ENCODE measurements at regions not wholly inside any gene's neighbourhood (a gene's known extent, or its start where the extent isn't known, plus 50 kb on each side); places are given as distances from the start of the nearest gene placed in this dataset.
A peak's percentile ranks its signal among the peaks of the same experiment; 100 is the strongest.
"Not testable (repeated sequence)": the region's sequence is repeated elsewhere in the genome, so short reads cannot be mapped to it uniquely, and the experiment has no call there.

GRCh38 chr17:64718058-64718457 lies 56.0 kb upstream of the SMURF2 start:
- WGBS, 2 donors, result 87 to 96% methylated on average over 1 of the region's 1 CpG
- no peak for DNase-seq

DNA sequence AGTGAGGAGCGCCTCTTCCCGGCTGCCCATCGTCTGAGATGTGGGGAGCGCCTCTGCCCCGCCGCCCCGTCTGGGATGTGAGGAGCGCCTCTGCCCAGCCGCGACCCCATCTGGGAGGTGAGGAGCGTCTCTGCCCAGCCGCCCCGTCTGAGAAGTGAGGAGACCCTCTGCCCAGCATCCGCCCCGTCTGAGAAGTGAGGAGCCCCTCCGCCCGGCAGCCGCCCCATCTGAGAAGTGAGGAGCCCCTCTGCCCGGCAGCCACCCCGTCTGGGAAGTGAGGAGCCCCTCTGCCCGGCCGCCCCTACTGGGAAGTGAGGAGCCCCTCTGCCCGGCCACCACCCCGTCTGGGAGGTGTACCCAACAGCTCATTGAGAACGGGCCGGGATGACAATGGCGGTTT lies 54.4 kb upstream of the SMURF2 start:
- H3K36me3 ChIP-seq (ENCODE audit: low read depth, missing control alignments); intact Hi-C loops (cut with DNase I; ENCODE audit: low total_unique reads); H3K27me3 ChIP-seq; DNase-seq; H3K27ac ChIP-seq; H3K4me3 ChIP-seq; H3K9me3 ChIP-seq: not testable (repeated sequence)
- H3K4me1 ChIP-seq, result peaks cover 17% of the 10 kb centered on the region
- WGBS, 2 donors, result 78 to 81% methylated on average over 10 to 22 of the region's 27 CpGs

More at GRCh38 chr17:64718058-64718457, 56.0 kb upstream of the SMURF2 start:
- intact Hi-C loops (cut with DNase I; ENCODE audit: low total_unique reads), result no loop called here
- Histone ChIP-seq H3K4me3 (no peak overlapping the region), H3K36me3 (ENCODE audit: low read depth, missing control alignments) (no peaks in the 10 kb centered on the region), H3K27me3 (no peaks in the 10 kb centered on the region), H3K9me3 (no peaks in the 10 kb centered on the region), H3K27ac (no peak overlapping the region), H3K4me1 (peaks cover 12% of the 10 kb centered on the region)
- no peak for TF ChIP-seq CTCF (IDR thresholded peaks at IDR 0.05)
- no peak for TF ChIP-seq POLR2A (IDR thresholded peaks at IDR 0.05)

DNA sequence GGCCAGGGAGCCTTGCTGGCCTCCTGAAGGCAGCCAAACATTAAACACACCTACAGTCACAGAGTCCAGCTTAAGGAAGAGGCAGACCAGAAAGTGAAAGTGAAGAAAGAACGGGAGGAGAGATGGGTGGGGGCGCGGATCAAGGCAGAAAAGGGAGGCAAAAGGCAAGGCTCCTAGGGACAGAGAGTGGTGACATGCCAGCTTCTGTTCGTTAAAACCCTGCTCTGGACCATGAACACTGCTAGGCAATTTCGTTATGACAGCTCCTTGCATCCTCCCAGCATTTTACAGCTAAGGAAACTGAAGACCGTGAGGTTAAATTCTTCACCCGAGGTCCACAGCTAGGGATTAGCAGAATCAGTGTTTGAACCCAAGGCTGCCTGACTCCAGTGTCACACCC lies 51.7 kb upstream of the SMURF2 start:
- H3K4me3 ChIP-seq; H3K27me3 ChIP-seq; H3K27ac ChIP-seq; H3K36me3 ChIP-seq (ENCODE audit: low read depth, missing control alignments); H3K9me3 ChIP-seq; DNase-seq; intact Hi-C loops (cut with DNase I; ENCODE audit: low total_unique reads): not testable (repeated sequence)
- 53 to 54% methylated on average over 7 of the region's 7 CpGs for WGBS, 2 donors
- peaks cover 16% of the 10 kb centered on the region for H3K4me1 ChIP-seq

- WGBS, 2 donors, result 39 to 62% methylated on average over 9 of the region's 11 CpGs
- H3K27me3 ChIP-seq; intact Hi-C loops (cut with DNase I; ENCODE audit: low total_unique reads); H3K4me3 ChIP-seq; H3K36me3 ChIP-seq (ENCODE audit: low read depth, missing control alignments); H3K9me3 ChIP-seq; DNase-seq: not testable (repeated sequence)
- peaks cover 20% of the 10 kb centered on the region for H3K4me1 ChIP-seq
- H3K27ac ChIP-seq, result peak overlapping the region; percentile 31 to 44
These were observed 50.6 kb upstream of the SMURF2 start for GRCh38 chr17:64712557-64713351.

Small RNA genes lying in the stretch of these regions (microRNA-seq; reads per million reads assigned to microRNA genes)
- 0 reads per million in 2 donors for gene MIR6080 (ENCODE audit: borderline number of aligned reads in 2 of 2, borderline replicate concordance in 1 of 2)

Small RNA genes lying in the stretch of these regions (small RNA-seq; reads per million reads assigned to genes)
- gene AC103810.3 (0 reads per million in 2 donors), gene BPTFP1 (0 reads per million in 2 donors), gene MINOS1P2 (0 reads per million in 2 donors), gene MIR6080 (0 reads per million in 2 donors)

Data from testis (tissue), 2 donors.